HG02840 (cell line): ENCODE measurements at regions not wholly inside any gene's neighbourhood (a gene's known extent, or its start where the extent isn't known, plus 50 kb on each side); places are given as distances from the start of the nearest gene placed in this dataset.

Experiments used
- ATAC-seq: cut with Tn5 transposase; IDR thresholded peaks from one replicate; pipeline ENCODE4 v1.9.1; 2021; ENCODE audit warnings: mild to moderate bottlenecking, moderate library complexity, moderate number of reproducible peaks; ENCODE audit not compliant: unreplicated experiment, low FRiP score

GRCh38 chr13:75135325-75135825 is 346.6 kb downstream of the TBC1D4 start:
- no peak for ATAC-seq

GRCh38 chr13:75132701-75133695 is 349.0 kb downstream of the TBC1D4 start:
- ATAC-seq = no peak

GRCh38 chr13:75129331-75129730 is 352.6 kb downstream of the TBC1D4 start:
- ATAC-seq = no peak

GRCh38 chr13:75124415-75124814 is 357.6 kb downstream of the TBC1D4 start:
- no peak for ATAC-seq

DNA sequence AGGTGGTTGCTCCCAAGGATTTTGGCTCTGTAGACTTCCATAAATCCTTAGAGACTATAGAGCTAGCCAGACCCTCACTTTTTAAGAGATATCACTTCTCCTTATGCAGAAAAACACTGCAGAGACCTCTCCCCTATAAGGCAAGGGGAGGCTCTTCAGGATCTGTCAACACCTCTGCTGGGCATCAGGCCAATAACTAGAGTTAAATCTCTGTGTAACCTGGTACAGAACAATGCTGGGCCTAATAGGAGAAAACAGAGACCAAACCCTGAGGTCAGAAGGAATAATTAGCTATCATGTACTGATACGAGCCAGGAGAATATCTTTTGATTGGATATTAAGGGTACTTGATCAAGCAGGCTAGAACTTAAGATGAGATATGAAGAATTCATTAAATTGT is 358.5 kb downstream of the TBC1D4 start:
- no peak for ATAC-seq

DNA sequence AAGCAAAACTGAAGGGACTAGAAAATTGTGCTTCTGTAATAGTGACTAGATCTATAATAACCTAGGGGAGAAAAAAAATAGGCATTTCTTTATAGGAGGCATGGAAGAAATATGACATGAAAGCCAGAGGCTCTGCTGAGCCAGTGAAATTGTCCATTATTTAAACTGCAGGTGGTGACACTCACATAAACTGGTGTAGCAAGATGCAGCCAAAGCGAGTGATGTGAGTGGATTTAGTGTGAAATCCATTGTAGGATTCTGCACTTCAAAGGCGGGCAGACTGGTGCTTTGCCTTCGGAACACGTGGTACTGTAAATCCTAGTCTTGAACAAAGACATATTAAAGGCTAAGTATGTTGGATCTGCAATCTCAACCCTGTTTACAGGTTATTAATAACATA is 361.9 kb downstream of the TBC1D4 start:
- ATAC-seq = no peak

GRCh38 chr13:75115171-75115570 is 366.8 kb downstream of the TBC1D4 start:
- no peak for ATAC-seq

DNA sequence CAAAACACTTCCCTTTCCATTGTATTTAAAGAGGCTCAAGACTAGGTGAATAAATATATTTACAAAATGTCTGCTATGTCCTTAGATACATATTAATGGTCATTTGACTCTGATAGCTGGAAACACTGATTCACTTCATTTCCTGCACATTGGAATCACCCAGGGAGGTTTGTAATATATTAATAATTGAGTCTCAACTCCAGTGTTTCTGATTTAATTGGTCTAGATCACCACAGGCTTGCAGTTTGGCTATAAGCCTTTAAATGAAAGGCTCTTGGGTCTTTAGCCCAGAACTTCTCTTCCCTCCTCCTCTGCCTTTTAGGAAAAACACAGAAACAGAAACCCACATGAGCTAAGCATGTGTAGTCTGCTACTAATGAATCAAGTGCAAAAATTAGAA is 378.0 kb downstream of the TBC1D4 start:
- ATAC-seq = no peak

DNA sequence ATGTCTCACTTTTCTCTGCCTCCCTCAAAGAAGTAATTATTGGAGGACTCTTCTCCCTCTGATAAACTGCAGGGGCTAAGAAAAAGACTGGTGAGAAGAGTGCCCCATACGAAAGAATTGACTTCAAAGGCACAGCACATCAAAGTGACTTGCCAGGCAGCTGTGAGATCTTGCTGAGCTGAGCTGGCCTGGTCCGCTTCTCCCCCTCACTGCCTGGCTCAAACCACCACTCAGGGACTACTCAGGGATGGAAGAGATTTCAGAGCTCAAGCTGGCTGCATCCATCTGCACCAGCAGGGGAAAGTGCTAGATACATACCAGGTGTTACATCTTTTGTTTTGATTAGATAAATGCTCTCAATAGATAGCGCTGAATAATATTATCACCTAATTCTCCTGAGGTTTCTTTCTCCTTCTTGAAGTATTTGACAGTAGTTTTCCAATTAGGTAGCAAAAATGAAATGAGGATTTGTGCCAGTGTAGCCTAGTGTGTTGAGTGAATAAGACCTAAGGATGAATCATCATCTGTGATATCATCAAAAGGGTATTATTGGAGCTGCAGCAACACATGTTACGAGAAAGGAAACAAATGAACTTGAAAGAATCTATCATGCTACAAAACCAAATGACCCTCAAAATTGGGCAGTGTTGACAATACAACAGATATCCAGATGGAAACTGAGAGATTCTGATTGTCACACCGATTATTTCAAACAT is 379.8 kb downstream of the TBC1D4 start:
- ATAC-seq = no peak

DNA sequence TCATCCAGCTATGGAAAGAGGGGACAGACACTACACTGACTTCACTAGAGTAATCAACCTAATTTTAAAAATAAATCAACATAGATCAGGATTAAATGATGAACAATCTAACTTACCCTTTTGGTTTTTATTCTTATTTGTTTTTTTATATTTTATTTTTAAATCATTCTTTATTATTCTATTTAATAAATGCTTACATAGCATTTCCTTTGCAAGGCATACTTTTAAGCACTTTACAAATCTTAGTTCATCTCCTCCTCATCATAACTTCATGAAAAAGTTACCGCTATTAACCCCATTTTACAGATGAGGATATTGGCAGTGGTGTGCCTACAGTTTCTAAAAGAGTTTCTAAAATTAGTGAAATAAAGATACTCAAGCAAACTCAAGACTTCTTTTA is 380.6 kb downstream of the TBC1D4 start:
- ATAC-seq = no peak

GRCh38 chr13:75092143-75092542 is 389.8 kb downstream of the TBC1D4 start:
- no peak for ATAC-seq

- no peak for ATAC-seq
Observed at GRCh38 chr13:75091718-75092117, 390.3 kb downstream of the TBC1D4 start.

GRCh38 chr13:75090872-75091615 is 390.9 kb downstream of the TBC1D4 start:
- no peak for ATAC-seq

GRCh38 chr13:75088915-75089314 is 393.1 kb downstream of the TBC1D4 start:
- no peak for ATAC-seq

- ATAC-seq = no peak
Observed at GRCh38 chr13:75079226-75079625, 402.7 kb downstream of the TBC1D4 start.

- ATAC-seq = no peak
Observed at GRCh38 chr13:75076476-75076875, 405.5 kb downstream of the TBC1D4 start.

DNA sequence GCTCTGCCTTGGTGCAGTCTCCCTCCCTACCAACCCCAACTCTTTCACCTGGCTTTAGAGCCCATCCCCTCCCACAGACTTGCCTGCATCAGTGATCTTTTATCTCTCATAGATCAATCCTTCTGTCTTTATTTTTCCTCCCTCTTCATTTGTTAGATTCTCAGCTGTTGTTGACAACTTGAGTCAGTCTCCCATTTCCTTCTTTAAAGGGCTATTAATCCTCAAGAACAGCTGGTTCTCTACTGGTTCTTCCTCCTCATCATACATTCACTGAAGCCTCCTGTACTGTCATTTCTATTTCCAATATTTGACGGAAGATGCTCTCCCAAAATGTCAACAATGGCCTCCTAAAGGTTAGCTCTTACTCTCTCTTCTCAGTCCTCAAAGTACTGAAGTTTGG is 408.2 kb downstream of the TBC1D4 start:
- ATAC-seq = no peak

GRCh38 chr13:75072891-75073290 is 409.1 kb downstream of the TBC1D4 start:
- no peak for ATAC-seq

DNA sequence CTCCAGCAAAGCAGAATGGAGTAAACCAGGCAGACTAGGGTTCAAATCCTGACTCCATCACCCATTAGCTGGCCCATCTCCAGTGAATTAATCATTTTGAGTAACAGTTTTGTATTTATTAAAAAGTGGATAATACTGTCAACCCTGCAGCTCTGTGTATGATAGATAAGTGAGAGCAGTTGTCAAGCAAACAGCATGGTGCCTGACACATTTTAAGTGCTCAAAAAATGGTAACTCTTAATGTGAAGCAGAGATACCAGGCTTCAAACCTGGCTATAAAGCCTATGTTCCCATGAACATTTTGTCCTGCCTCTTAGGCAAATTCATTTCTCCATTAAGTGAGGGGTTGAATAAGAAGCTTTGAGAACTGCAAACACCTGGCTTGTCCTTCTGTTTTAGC is 409.6 kb downstream of the TBC1D4 start:
- no peak for ATAC-seq

DNA sequence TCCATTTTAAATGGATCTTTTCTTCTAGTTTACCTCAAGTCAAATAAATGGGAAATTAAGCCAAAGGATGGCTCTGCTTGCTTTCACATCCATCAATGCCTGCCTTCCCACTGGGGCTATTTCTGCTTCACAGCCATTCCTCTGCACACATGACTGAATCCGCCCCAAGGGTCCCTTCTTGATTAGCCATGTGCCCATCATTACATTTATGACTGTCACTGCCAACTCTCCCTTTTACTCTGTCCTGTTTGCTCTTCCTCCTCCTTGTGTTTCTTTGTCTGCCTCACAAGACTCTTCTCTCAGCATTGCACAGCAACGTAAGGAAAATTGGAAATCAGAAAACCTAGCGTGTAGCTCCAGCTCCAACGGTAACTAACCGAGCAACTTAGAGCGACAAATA is 410.2 kb downstream of the TBC1D4 start:
- no peak for ATAC-seq

DNA sequence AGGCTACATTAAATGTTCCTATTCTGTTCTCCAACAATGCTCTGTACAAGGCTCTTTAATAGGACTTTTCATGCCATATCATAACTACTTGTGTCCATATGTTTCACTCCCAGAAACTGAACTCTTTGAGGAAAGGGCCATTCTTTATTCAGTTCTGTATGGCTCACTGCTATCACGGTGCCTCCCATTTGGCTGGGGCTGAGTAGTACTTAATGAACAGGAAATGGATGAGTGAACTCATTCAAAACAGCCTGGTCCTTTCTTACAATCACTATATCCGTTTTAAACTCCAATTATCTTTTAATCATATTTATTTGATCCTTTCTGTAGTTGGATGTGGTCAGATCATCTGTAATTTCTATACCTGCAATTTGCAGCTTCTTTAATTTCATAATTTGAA is 410.6 kb downstream of the TBC1D4 start:
- no peak for ATAC-seq
